C1 segment of cervical spinal cord (tissue), 14 donors: ENCODE measurements at regions not wholly inside any gene's neighbourhood (a gene's known extent, or its start where the extent isn't known, plus 50 kb on each side); places are given as distances from the start of the nearest gene placed in this dataset.

Experiments used
- DNase-seq, 14 donors: peaks; one replicate each; lab custom pipeline; 2025; lab: John Stamatoyannopoulos, UW

DNA sequence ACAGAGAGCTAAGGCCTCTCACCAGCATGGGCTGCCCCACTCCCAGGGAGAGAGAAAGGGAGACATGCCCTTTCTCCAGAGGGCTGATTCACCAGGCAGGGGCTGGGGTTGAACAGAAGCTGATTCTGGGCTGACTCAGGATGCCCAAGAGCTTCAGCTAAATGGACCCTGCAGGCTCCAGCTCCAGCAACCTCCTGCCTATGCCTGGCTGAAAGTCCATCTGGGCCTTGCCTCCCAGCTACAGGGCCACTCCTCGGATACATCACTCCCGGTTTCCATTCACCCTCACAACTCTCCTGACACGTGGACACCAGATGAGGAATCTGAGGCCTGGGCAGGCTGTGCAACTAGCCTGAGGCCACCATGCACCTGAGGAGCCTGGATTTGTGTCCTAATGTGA lies 215.5 kb downstream of the BUD13 start:
- DNase-seq = no peak

DNA sequence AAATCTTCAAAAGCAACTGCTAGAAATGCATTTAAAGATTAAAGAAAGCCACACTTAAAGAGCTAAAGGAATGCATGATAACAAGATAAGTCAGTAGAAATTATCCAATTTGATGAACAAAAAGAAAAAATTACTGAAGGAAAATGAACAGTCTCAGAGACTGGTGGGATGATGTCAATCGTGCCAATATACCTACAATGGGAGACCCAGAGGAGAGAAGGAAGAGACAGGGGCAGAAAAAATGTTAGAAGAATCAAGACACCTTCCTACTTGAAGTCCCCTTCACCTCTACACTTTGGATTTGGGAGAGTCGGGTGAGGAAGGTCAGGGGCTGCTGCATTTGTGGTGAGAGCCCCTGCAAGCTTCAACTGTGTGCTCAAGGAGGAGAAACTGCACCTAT lies 216.3 kb downstream of the BUD13 start:
- no peak for DNase-seq

- DNase-seq = no peak
These were observed 219.3 kb downstream of the BUD13 start for GRCh38 chr11:116553482-116553881.

DNA sequence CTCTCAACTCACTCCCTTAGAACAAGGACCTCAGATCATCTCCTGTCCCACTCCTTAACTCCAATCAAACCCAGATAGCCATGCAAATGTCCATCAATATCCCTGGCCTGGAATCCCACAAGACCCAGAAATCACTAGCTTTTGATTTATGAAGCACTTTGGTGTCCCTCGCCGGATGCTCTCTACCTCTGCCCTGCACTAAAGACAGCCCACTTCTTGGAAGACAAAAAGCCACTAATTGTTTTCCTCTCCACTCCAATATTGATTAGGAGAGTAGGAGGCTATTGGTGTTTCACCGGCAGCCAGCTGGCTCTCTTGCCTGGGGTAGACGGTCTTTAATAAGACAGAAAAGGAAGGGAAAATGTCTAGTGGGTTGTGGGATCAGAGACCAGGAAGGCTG lies 221.2 kb downstream of the BUD13 start:
- no peak for DNase-seq

DNA sequence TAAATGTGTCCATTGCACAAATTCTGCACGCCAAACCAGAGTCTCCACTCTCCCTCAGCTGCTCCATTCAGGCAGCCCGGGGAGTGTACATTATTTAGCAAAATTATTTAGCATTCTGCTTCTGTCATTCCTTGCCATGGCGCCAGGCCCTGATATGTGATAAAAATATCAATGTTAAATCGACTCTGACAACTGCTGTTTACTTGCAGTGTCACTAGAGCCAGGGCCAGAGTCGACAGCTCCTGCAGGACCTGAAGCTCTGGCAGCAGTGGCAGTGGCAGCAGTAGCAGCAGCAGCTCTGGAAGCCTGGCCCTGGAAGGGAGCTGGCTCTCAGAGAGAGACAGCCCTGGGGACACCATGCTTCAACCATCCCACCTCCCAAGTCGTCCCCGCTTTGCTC lies 224.5 kb downstream of the BUD13 start:
- no peak for DNase-seq

- no peak for DNase-seq
These were observed 225.2 kb downstream of the BUD13 start for GRCh38 chr11:116547571-116547970.

DNA sequence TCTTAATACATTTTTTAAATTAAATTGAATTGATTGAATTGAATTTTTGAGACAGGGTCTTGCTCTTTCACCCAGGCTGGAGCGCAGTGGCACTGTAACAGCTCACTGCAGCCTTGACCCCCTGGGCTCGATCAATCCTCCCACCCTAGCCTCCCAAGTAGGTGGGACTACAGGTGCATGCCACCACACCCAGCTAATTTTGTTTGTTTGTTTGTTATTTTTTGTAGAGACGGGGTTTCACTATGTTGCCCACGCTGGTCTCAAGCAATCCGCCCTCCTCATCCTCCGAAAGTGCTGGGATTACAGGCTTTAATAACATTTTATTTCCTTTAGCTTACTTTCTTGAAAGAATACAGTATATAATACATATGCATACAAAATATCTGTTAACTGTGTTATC lies 226.9 kb downstream of the BUD13 start:
- DNase-seq = no peak

- DNase-seq = no peak
These were observed 228.1 kb downstream of the BUD13 start for GRCh38 chr11:116544721-116545120.

GRCh38 chr11:116543911-116544475 lies 228.8 kb downstream of the BUD13 start:
- DNase-seq = peak in 1 of 14 donors; percentile 11

DNA sequence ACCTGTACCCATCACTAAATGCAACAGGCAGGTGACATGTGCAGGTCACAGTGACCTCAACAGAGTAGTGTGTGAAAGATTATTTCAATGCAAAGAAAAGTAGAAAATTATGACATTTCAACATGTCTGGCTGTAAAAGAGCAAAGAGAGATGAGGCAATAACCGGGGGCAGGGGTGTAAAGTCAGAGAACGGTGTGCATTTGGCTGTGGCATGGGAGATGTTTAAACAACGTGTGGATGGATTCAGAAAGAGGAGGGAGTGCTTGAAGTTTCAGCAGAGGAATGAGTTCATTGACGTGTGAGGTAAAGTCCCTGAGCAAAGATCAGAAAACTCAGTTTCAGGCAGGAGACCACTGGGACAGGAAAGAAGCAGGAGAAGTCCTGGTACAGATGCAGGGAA lies 229.7 kb downstream of the BUD13 start:
- DNase-seq = no peak

GRCh38 chr11:116542406-116542805 lies 230.4 kb downstream of the BUD13 start:
- no peak for DNase-seq

- DNase-seq = no peak
These were observed 231.3 kb downstream of the BUD13 start for GRCh38 chr11:116541460-116541859.

DNA sequence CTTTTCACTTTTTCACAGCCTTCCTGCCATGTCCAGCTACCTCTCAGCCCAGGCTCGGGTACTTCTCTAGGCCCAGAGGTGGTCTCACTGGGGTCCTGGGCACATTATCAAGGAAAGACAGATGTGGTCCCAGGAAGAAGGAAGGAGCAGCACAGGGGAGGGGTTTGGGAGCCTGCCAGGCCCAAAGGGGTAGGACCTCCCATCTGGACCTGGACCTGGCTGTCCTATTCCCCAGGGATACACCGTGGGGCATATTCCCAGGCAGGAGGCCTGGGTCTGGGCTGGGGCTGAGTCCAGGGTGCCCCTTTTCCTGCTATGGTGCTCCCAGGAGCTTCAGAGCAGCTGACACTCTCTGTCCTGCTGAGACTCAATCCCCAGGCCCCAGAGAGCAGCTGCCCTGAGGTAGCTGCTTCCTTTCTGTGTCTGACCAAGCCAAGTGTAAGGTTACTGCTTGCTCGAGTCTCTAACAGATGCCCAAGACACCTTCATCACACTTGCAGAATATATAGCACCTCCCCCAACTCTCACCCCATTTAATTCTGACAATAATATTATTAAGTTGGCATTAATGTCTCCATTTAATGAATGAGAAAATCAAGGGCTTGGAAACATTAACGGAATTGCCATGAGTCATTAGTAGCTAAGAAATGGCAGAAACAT lies 232.0 kb downstream of the BUD13 start:
- DNase-seq = no peak

- DNase-seq = no peak
These were observed 232.9 kb downstream of the BUD13 start for GRCh38 chr11:116539836-116540418.

DNA sequence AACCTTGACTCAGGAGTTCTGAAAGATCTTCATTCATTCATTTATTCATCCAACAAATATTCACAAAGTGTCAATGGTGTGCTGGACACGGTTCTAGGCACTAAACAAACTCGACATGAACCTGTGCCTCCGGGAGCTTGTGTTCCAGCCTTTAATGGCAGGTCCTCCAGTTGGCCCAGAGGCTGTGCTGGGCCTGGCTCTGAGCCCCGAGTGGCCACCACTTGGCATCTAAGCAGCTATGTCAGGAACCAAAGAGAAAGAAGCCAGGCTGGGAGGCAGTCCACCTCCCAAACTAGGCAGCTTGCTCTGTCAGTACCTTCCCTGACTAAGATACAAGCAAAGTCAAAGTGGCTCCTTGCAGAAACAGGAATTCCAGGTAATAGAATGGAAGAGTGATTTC lies 233.6 kb downstream of the BUD13 start:
- peak in 1 of 14 donors; percentile 8 for DNase-seq

DNA sequence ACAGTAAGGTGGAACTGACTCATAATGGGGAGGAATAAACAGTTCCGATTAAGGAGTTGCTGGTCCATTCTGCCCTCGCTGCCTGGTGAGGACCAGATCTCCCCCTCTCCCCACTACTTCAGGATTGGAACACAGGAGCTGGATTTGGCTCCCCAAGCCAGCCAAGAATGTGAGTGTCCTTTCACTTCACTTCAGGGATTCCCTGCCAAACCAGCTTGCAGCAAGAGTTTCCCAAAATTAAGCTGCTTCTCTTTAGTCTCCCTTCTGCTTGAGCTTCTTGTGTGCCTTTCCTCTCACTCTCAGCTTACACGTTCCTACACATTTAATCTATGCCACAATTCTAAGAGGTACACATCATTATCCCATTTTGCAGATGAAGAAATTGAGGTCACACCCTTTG lies 234.1 kb downstream of the BUD13 start:
- no peak for DNase-seq

GRCh38 chr11:116537709-116538108 lies 235.1 kb downstream of the BUD13 start:
- DNase-seq = no peak

GRCh38 chr11:116537121-116537520 lies 235.7 kb downstream of the BUD13 start:
- DNase-seq = no peak

DNA sequence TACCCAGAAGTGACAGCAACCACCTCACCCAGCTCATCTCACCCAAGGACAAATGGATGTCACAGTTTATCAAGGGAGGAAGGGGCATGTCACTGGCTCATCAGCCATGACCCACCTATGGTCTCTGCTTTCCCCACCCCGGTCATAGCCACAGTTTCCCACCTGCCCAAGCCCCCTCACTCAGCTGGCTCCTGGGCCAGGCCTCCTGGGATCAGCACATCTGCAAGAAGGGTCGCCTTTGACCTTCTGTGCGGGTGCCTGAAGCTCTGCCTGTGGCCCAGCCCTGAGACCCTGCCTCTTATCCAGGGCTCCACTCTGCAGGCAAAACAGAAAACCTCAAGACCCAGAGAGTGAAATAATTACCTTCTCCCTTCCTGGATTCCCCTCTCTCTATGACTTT lies 236.4 kb downstream of the BUD13 start:
- no peak for DNase-seq

GRCh38 chr11:116535994-116536393 lies 236.8 kb downstream of the BUD13 start:
- no peak for DNase-seq

GRCh38 chr11:116535120-116535519 lies 237.7 kb downstream of the BUD13 start:
- no peak for DNase-seq

GRCh38 chr11:116534270-116534975 lies 238.4 kb downstream of the BUD13 start:
- no peak for DNase-seq
